ENCODE measurements at regions not wholly inside any gene's neighbourhood (a gene's known extent, or its start where the extent isn't known, plus 50 kb on each side); places are given as distances from the start of the nearest gene placed in this dataset.

- H3K27ac ChIP-seq (ENCODE audit: low read depth, low read length), result no peak overlapping the region
- no peaks in the 10 kb centered on the region for H3K27me3 ChIP-seq (ENCODE audit: low read length)
- no peaks in the 10 kb centered on the region for H3K9me2 ChIP-seq (replicated peaks; ENCODE audit: insufficient read depth, low read length)
- H3K4me2 ChIP-seq (ENCODE audit: low read depth, low read length, poor library complexity, severe bottlenecking), result no peak overlapping the region
- H3F3A ChIP-seq (ENCODE audit: insufficient read depth), result no peaks in the 10 kb centered on the region
- H3K4me3 ChIP-seq (ENCODE audit: insufficient read depth, low read length, poor library complexity, severe bottlenecking), result no peak overlapping the region
- H2AFZ ChIP-seq (ENCODE audit: low read depth, low read length, severe bottlenecking), result no peak overlapping the region
- TF ChIP-seq CTCF (IDR thresholded peaks at IDR 0.05; ENCODE audit: insufficient read depth, low read length, poor library complexity, severe bottlenecking) (no peak), EZH2phosphoT487 (conservative IDR thresholded peaks at IDR 0.05; ENCODE audit: low read length) (no peak)
- H3K79me2 ChIP-seq (ENCODE audit: insufficient read depth, low read length), result no peaks in the 10 kb centered on the region
- no peaks in the 10 kb centered on the region for H4K20me1 ChIP-seq (ENCODE audit: low read depth, low read length)
- H3K9ac ChIP-seq (ENCODE audit: low read length), result no peak overlapping the region
- no peaks in the 10 kb centered on the region for H3K9me3 ChIP-seq (ENCODE audit: insufficient read depth, low read length)
- H3K36me3 ChIP-seq (ENCODE audit: low read length), result no peaks in the 10 kb centered on the region
These were observed 158.6 kb upstream of the ALDH1B1 start for GRCh38 chr9:38233796-38234355.

DNA sequence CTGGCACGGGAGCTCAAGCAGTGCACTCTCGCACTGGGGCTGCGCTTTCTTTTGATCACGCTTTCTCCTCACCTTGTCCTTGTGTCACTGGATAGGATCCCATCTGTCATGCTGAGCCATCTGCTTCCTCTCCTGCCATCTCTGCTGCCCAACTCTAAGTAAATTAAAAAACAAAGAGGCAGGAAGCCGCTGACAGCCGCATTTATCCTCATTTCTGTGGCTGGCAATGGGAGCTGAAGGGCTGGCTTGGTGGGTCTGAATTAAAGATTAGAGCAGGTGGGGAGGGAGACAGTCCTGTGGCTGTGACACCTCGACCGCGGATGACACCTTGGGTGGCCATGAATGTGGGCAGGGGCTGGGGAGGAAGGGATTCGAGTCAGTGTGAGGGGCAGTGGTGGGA, 159.2 kb upstream of the ALDH1B1 start:
- TF ChIP-seq CTCF (IDR thresholded peaks at IDR 0.05; ENCODE audit: insufficient read depth, low read length, poor library complexity, severe bottlenecking), result no peak
- TF ChIP-seq EZH2phosphoT487 (conservative IDR thresholded peaks at IDR 0.05; ENCODE audit: low read length), result no peak
- H3K27me3 ChIP-seq (ENCODE audit: low read length), result no peaks in the 10 kb centered on the region
- no peaks in the 10 kb centered on the region for H3K9me3 ChIP-seq (ENCODE audit: insufficient read depth, low read length)
- H3K4me3 ChIP-seq (ENCODE audit: insufficient read depth, low read length, poor library complexity, severe bottlenecking), result no peak overlapping the region
- H3F3A ChIP-seq (ENCODE audit: insufficient read depth), result no peaks in the 10 kb centered on the region
- no peaks in the 10 kb centered on the region for H3K9me2 ChIP-seq (replicated peaks; ENCODE audit: insufficient read depth, low read length)
- no peak overlapping the region for H3K4me2 ChIP-seq (ENCODE audit: low read depth, low read length, poor library complexity, severe bottlenecking)
- no peak overlapping the region for H2AFZ ChIP-seq (ENCODE audit: low read depth, low read length, severe bottlenecking)
- H3K9ac ChIP-seq (ENCODE audit: low read length), result no peak overlapping the region
- no peaks in the 10 kb centered on the region for H4K20me1 ChIP-seq (ENCODE audit: low read depth, low read length)
- no peaks in the 10 kb centered on the region for H3K36me3 ChIP-seq (ENCODE audit: low read length)
- H3K27ac ChIP-seq (ENCODE audit: low read depth, low read length), result no peak overlapping the region
- no peaks in the 10 kb centered on the region for H3K79me2 ChIP-seq (ENCODE audit: insufficient read depth, low read length)

DNA sequence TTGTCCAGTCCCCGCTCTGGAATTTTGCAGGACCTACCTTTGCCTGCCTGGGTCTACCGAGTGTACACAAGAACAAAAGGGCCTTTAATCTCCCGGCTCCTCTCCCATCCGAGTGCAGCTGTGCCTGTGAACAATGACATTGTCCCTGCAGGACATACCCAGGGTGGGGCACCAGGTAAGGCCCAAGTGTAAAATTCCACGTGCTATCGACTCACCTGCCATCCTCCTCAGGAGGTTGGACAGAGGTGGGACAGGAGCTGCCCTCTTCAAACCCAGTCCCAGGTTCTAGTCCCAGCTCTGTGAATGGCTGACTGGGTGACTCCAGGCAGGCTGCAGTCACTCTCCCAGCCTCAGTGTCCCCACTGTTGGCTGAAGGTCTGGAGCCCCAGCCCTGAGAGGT, 159.6 kb upstream of the ALDH1B1 start:
- no peaks in the 10 kb centered on the region for H3F3A ChIP-seq (ENCODE audit: insufficient read depth)
- H3K36me3 ChIP-seq (ENCODE audit: low read length), result no peaks in the 10 kb centered on the region
- H3K9me3 ChIP-seq (ENCODE audit: insufficient read depth, low read length), result no peaks in the 10 kb centered on the region
- no peak overlapping the region for H3K4me2 ChIP-seq (ENCODE audit: low read depth, low read length, poor library complexity, severe bottlenecking)
- H3K4me3 ChIP-seq (ENCODE audit: insufficient read depth, low read length, poor library complexity, severe bottlenecking), result no peak overlapping the region
- no peaks in the 10 kb centered on the region for H3K79me2 ChIP-seq (ENCODE audit: insufficient read depth, low read length)
- H3K27ac ChIP-seq (ENCODE audit: low read depth, low read length), result no peak overlapping the region
- H3K9me2 ChIP-seq (replicated peaks; ENCODE audit: insufficient read depth, low read length), result no peaks in the 10 kb centered on the region
- TF ChIP-seq EZH2phosphoT487 (conservative IDR thresholded peaks at IDR 0.05; ENCODE audit: low read length), result no peak
- TF ChIP-seq CTCF (IDR thresholded peaks at IDR 0.05; ENCODE audit: insufficient read depth, low read length, poor library complexity, severe bottlenecking), result no peak
- H3K27me3 ChIP-seq (ENCODE audit: low read length), result no peaks in the 10 kb centered on the region
- H3K9ac ChIP-seq (ENCODE audit: low read length), result no peak overlapping the region
- no peak overlapping the region for H2AFZ ChIP-seq (ENCODE audit: low read depth, low read length, severe bottlenecking)
- no peaks in the 10 kb centered on the region for H4K20me1 ChIP-seq (ENCODE audit: low read depth, low read length)

Measured in SU-DHL-6 (cell line).